Tibial nerve (tissue), 4 donors: ENCODE measurements at regions not wholly inside any gene's neighbourhood (a gene's known extent, or its start where the extent isn't known, plus 50 kb on each side); places are given as distances from the start of the nearest gene placed in this dataset.

Experiments used
- DNase-seq, 2 donors: peaks; one replicate each; pipeline ENCODE4 v3.0.0-alpha.2; 2019; ENCODE audit warnings: low spot score in 2 of 2
- H3K27ac ChIP-seq, 4 donors: fragments of 200-600 bp; sonication (generic) in 3 of 4; one replicate each; pipeline ENCODE4 v1.5.1; 2017 to 2019; ENCODE audit warnings: mild to moderate bottlenecking in 1 of 4
- H3K27me3 ChIP-seq, 2 donors: fragments of 200-600 bp; sonication (generic) in 1 of 2; one replicate each; pipeline versions ENCODE4 v1.5.1 to v1.6.0; 2017 to 2019
- H3K36me3 ChIP-seq, 3 donors: fragments of 200-600 bp; sonication (generic); one replicate each; pipeline ENCODE4 v1.5.1; 2018 to 2019
- H3K4me1 ChIP-seq, 4 donors: fragments of 200-600 bp; sonication (generic) in 3 of 4; one replicate each; pipeline ENCODE4 v1.5.1; 2017 to 2019
- H3K4me3 ChIP-seq, 4 donors: fragments of 200-600 bp; sonication (generic) in 3 of 4; one replicate each; pipeline ENCODE4 v1.5.1; 2017 to 2019; ENCODE audit warnings: mild to moderate bottlenecking in 1 of 4, moderate library complexity in 1 of 4
- H3K9me3 ChIP-seq, 4 donors: fragments of 200-600 bp; sonication (generic) in 3 of 4; one replicate each; pipeline ENCODE4 v1.5.1; 2017 to 2019
- EP300 ChIP-seq, 2 donors: sonication (generic); formaldehyde crosslinking; IDR thresholded peaks; one replicate each; pipeline ENCODE4 v1.6.1; 2017; ENCODE audit warnings: antibody characterized with exemption in 2 of 2, mild to moderate bottlenecking in 1 of 2
- POLR2A ChIP-seq, 2 donors: fragments of 450-650 bp; IDR thresholded peaks; one replicate each; pipeline ENCODE4 v1.6.1; 2017; ENCODE audit warnings: antibody characterized with exemption in 2 of 2, mild to moderate bottlenecking in 2 of 2, moderate library complexity in 2 of 2
- WGBS, 2 donors: methylation state at CpG; one replicate each; pipeline ENCODE4 v1.1.5; 2018; 5-methylcytosine and 5-hydroxymethylcytosine counted together
- TF ChIP-seq, protein P1 (sequence below), 5 experiments: fragments of 200-600 bp in 3 of 5; fragments of 450-650 bp in 2 of 5; sonication (generic) in 3 of 5; IDR thresholded peaks; one replicate each; pipeline ENCODE4 v1.5.1; 2016 to 2019; ENCODE audit warnings: antibody characterized with exemption in 5 of 5, mild to moderate bottlenecking in 3 of 5, moderate library complexity in 2 of 5

DNA sequence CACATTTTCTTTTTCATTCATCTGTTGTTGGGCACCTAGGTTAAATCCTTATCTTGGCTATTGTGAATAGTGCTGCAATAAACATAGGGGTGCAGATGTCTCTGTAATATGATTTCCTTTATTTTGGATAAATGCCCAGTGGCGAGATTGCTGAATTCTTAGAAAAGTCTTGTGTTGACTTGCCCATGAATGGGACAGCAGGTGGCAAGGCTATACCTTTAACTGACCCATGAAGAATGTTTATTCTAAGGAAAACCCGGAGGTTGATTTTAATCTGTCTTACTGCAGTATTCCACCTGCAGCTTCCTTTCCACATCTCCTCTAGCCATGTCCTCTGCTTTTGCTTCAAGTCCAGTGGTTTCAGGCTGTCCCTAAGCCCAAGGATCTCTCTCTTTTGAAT, 220.6 kb downstream of the SNCA start:
- Histone ChIP-seq H3K9me3 (no peaks in the 10 kb centered on the region), H3K27ac (no peak overlapping the region), H3K4me1 (no peaks in the 10 kb centered on the region), H3K27me3 (no peaks in the 10 kb centered on the region), H3K36me3 (no peaks in the 10 kb centered on the region), H3K4me3 (no peak overlapping the region)
- TF ChIP-seq POLR2A (IDR thresholded peaks at IDR 0.05), result no peak
- TF ChIP-seq, protein P1, sequence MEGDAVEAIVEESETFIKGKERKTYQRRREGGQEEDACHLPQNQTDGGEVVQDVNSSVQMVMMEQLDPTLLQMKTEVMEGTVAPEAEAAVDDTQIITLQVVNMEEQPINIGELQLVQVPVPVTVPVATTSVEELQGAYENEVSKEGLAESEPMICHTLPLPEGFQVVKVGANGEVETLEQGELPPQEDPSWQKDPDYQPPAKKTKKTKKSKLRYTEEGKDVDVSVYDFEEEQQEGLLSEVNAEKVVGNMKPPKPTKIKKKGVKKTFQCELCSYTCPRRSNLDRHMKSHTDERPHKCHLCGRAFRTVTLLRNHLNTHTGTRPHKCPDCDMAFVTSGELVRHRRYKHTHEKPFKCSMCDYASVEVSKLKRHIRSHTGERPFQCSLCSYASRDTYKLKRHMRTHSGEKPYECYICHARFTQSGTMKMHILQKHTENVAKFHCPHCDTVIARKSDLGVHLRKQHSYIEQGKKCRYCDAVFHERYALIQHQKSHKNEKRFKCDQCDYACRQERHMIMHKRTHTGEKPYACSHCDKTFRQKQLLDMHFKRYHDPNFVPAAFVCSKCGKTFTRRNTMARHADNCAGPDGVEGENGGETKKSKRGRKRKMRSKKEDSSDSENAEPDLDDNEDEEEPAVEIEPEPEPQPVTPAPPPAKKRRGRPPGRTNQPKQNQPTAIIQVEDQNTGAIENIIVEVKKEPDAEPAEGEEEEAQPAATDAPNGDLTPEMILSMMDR (IDR thresholded peaks at IDR 0.05), result no peak
- TF ChIP-seq EP300 (IDR thresholded peaks at IDR 0.05), result no peak
- 43 to 63% methylated on average over 2 of the region's 2 CpGs for WGBS, 2 donors
- no peak for DNase-seq

DNA sequence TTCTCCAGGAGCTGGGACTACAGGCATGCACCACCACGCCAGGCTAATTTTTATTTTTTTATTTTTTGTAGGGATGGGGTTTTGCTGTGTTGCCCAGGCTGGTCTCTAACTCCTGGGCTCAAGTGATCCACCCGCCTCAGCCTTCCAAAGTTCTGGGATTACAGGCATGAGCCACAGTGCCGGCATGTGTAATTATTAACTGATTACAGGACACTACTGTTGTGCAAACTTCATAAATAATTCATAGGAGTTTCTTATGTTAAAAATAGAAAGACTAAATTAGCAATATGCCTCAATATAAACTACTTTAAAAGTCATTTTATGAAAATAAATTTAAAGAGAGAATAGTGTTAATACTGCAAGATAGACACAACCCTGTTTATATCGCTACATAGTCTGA, 221.9 kb downstream of the SNCA start:
- Histone ChIP-seq H3K36me3 (no peaks in the 10 kb centered on the region), H3K4me3 (no peak overlapping the region), H3K9me3 (no peaks in the 10 kb centered on the region), H3K27me3 (no peaks in the 10 kb centered on the region), H3K4me1 (no peaks in the 10 kb centered on the region), H3K27ac (no peak overlapping the region)
- TF ChIP-seq EP300 (IDR thresholded peaks at IDR 0.05), result no peak
- no peak for TF ChIP-seq POLR2A (IDR thresholded peaks at IDR 0.05)
- TF ChIP-seq, protein P1 (IDR thresholded peaks at IDR 0.05), result no peak
- DNase-seq, result no peak
- 86 to 87% methylated on average over 4 of the region's 4 CpGs for WGBS, 2 donors

DNA sequence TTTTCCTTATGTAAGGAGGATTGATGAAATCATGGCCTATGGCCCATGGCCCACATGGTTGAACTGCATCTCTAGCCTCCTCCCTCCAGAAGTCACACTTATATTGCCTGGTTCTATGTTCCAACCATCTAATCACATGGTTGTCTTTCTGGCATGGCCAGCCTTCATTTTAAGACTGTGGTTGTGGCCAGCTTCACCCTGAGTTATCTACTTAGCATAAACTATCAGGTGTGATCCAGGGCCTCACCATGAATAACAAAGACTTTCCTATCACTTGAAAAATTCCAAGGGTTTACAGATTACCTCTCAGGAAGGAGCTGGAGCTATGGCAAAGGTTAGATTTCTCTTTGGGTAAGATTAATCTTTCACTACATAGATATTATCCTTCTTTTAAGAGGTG, 222.8 kb downstream of the SNCA start:
- H3K4me3 ChIP-seq, result no peak overlapping the region
- no peak for DNase-seq
- no peaks in the 10 kb centered on the region for H3K4me1 ChIP-seq
- no peaks in the 10 kb centered on the region for H3K36me3 ChIP-seq
- no peaks in the 10 kb centered on the region for H3K27me3 ChIP-seq
- no peaks in the 10 kb centered on the region for H3K9me3 ChIP-seq
- TF ChIP-seq POLR2A (IDR thresholded peaks at IDR 0.05), result no peak
- TF ChIP-seq, protein P1 (IDR thresholded peaks at IDR 0.05), result no peak
- no peak for TF ChIP-seq EP300 (IDR thresholded peaks at IDR 0.05)
- H3K27ac ChIP-seq, result no peak overlapping the region

DNA sequence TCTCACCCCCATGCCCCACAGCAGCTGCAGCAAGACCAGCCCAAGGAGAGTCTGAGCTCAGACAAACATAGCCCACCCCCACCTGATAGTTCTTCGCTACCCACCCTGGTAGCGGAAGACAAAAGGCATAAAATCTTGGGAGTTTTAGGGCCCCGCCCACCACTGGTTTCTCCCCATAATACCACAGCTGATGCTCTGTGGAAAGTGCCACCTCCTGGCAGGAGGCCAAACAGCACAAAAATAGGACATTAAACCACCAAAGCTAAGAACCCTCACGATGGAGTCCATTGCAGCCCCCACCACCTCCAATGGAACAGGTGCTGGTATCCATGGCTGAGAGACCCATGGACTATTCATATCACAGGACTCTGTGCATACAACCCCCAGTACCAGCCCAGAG, 226.7 kb downstream of the SNCA start:
- no peaks in the 10 kb centered on the region for H3K4me1 ChIP-seq
- H3K27me3 ChIP-seq, result no peaks in the 10 kb centered on the region
- H3K4me3 ChIP-seq, result no peak overlapping the region
- H3K9me3 ChIP-seq, result no peaks in the 10 kb centered on the region
- TF ChIP-seq POLR2A (IDR thresholded peaks at IDR 0.05) (no peak), EP300 (IDR thresholded peaks at IDR 0.05) (no peak)
- TF ChIP-seq, protein P1 (IDR thresholded peaks at IDR 0.05), result no peak
- DNase-seq, result no peak
- no peak overlapping the region for H3K27ac ChIP-seq
- WGBS, 2 donors, result 98% methylated on average over 4 of the region's 4 CpGs
- no peaks in the 10 kb centered on the region for H3K36me3 ChIP-seq

DNA sequence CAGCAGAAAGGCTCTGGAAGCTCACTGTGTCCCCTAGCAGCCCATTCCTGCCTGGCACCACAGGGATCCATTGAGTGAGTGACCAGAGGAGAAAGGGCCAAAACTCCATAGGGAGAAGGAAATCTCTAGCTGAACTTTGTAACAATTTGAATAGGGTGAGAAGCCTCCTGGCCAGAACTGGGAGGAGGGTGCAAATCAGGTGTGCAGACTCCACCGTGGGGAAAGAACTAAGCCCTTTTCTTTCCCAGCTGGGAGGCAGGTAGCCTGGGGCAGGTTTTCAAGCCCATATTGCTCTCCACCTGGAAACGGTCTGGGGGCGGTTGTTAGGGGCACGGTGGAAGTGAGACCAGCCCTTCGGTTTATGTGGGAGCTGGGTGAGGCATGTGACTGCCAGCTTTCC, 227.2 kb downstream of the SNCA start:
- Histone ChIP-seq H3K27me3 (no peaks in the 10 kb centered on the region), H3K27ac (no peak overlapping the region), H3K36me3 (no peaks in the 10 kb centered on the region), H3K9me3 (no peaks in the 10 kb centered on the region), H3K4me3 (no peak overlapping the region), H3K4me1 (no peaks in the 10 kb centered on the region)
- TF ChIP-seq EP300 (IDR thresholded peaks at IDR 0.05) (no peak), POLR2A (IDR thresholded peaks at IDR 0.05) (no peak)
- TF ChIP-seq, protein P1 (IDR thresholded peaks at IDR 0.05), result no peak
- WGBS, 2 donors, result 79 to 89% methylated on average over 5 of the region's 5 CpGs
- DNase-seq, result no peak
